SU-DHL-6 (cell line): ENCODE measurements at regions not wholly inside any gene's neighbourhood (a gene's known extent, or its start where the extent isn't known, plus 50 kb on each side); places are given as distances from the start of the nearest gene placed in this dataset.

Experiments used
- H2AFZ ChIP-seq: fragments of 200-600 bp; sonication (generic); 2 replicates; pipeline ENCODE4 v1.6.1; 2014; ENCODE audit warnings: low read depth, mild to moderate bottlenecking, moderate library complexity, mixed read lengths, antibody characterized with exemption, low read length; ENCODE audit not compliant: severe bottlenecking
- H3F3A ChIP-seq: fragments of 200-600 bp; shearing (Covaris generic); 2 replicates; pipeline ENCODE4 v1.6.0; 2016; ENCODE audit warnings: antibody characterized with exemption, mild to moderate bottlenecking; ENCODE audit not compliant: insufficient read depth
- H3K27ac ChIP-seq: fragments of 200-600 bp; sonication (generic); 2 replicates; pipeline ENCODE4 v1.5.1; 2016; ENCODE audit warnings: low read depth, mild to moderate bottlenecking, low read length, moderate library complexity, mixed read lengths
- H3K27me3 ChIP-seq: fragments of 200-600 bp; sonication (generic), shearing (Covaris generic); 2 replicates; pipeline ENCODE4 v1.6.0; 2014; ENCODE audit warnings: mild to moderate bottlenecking, low read length
- H3K36me3 ChIP-seq: fragments of 200-600 bp; sonication (generic); 2 replicates; pipeline ENCODE4 v1.6.1; 2014; ENCODE audit warnings: mild to moderate bottlenecking, low read length, mixed read lengths
- H3K4me2 ChIP-seq: fragments of 300-600, 200-600 bp; shearing (Covaris generic), sonication (generic); 2 replicates; pipeline ENCODE4 v1.6.0; 2014; ENCODE audit warnings: low read length, low read depth, mild to moderate bottlenecking; ENCODE audit not compliant: poor library complexity, severe bottlenecking
- H3K4me3 ChIP-seq: fragments of 200-600 bp; sonication (generic); 2 replicates; pipeline ENCODE4 v1.5.1; 2014; ENCODE audit warnings: antibody characterized with exemption, low read length, mild to moderate bottlenecking, mixed read lengths; ENCODE audit not compliant: insufficient read depth, poor library complexity, severe bottlenecking
- H3K79me2 ChIP-seq: fragments of 200-600 bp; sonication (generic); 2 replicates; pipeline ENCODE4 v1.6.1; 2014; ENCODE audit warnings: mild to moderate bottlenecking, low read length, moderate library complexity; ENCODE audit not compliant: insufficient read depth
- H3K9ac ChIP-seq: fragments of 200-600 bp; sonication (generic); 2 replicates; pipeline ENCODE4 v1.7.0; 2014; ENCODE audit warnings: mild to moderate bottlenecking, low read length
- H3K9me2 ChIP-seq: fragments of 200-600 bp; sonication (generic); replicated peaks from 2 replicates; pipeline ENCODE4 v1.6.1; 2014; ENCODE audit warnings: low read length; ENCODE audit not compliant: insufficient read depth
- H3K9me3 ChIP-seq: fragments of 200-600 bp; sonication (generic); 2 replicates; pipeline ENCODE4 v1.6.1; 2014; ENCODE audit warnings: low read length, mixed read lengths; ENCODE audit not compliant: insufficient read depth
- H4K20me1 ChIP-seq: fragments of 200-600 bp; sonication (generic); 2 replicates; pipeline ENCODE4 v1.6.1; 2014; ENCODE audit warnings: low read depth, mild to moderate bottlenecking, antibody characterized with exemption, low read length, moderate library complexity, mixed read lengths
- CTCF ChIP-seq: fragments of 200-600 bp; sonication (generic); IDR thresholded peaks from one replicate; pipeline ENCODE4 v1.5.1; 2017; ENCODE audit warnings: antibody characterized with exemption, mild to moderate bottlenecking, low read length, moderate library complexity; ENCODE audit not compliant: insufficient read depth, poor library complexity, severe bottlenecking
- EZH2phosphoT487 ChIP-seq: fragments of 200-600 bp; sonication (generic), shearing (Covaris generic); conservative IDR thresholded peaks from 2 replicates; pipeline ENCODE4 v1.6.1; 2018; ENCODE audit warnings: mild to moderate bottlenecking, antibody characterized with exemption, low read length, moderate library complexity, mixed read lengths

GRCh38 chr1:84061336-84061735, 62.4 kb upstream of the TTLL7 start:
- Histone ChIP-seq H3K4me2 (no peak overlapping the region), H3K9me2 (no peaks in the 10 kb centered on the region), H3K36me3 (no peaks in the 10 kb centered on the region), H3K79me2 (no peaks in the 10 kb centered on the region), H3K4me3 (no peak overlapping the region), H3F3A (no peaks in the 10 kb centered on the region), H3K9ac (no peak overlapping the region), H3K27me3 (no peaks in the 10 kb centered on the region), H2AFZ (no peak overlapping the region), H3K9me3 (no peaks in the 10 kb centered on the region), H3K27ac (no peak overlapping the region), H4K20me1 (no peaks in the 10 kb centered on the region)
- TF ChIP-seq CTCF (no peak), EZH2phosphoT487 (no peak)

- no peak overlapping the region for H3K4me3 ChIP-seq
- H3K27ac ChIP-seq: no peak overlapping the region
- H3F3A ChIP-seq: no peaks in the 10 kb centered on the region
Observed at GRCh38 chr1:84060781-84061180, 61.8 kb upstream of the TTLL7 start.

GRCh38 chr1:84048820-84049219, 49.9 kb upstream of the TTLL7 start:
- Histone ChIP-seq H3F3A (no peaks in the 10 kb centered on the region), H3K27me3 (no peaks in the 10 kb centered on the region), H3K9me3 (no peaks in the 10 kb centered on the region), H3K9me2 (no peaks in the 10 kb centered on the region), H3K4me3 (no peak overlapping the region), H3K36me3 (no peaks in the 10 kb centered on the region), H3K27ac (no peak overlapping the region), H2AFZ (no peak overlapping the region), H4K20me1 (no peaks in the 10 kb centered on the region), H3K4me2 (no peak overlapping the region), H3K9ac (no peak overlapping the region), H3K79me2 (no peaks in the 10 kb centered on the region)
- TF ChIP-seq CTCF (no peak), EZH2phosphoT487 (no peak)

More at GRCh38 chr1:84060781-84061180, 61.8 kb upstream of the TTLL7 start:
- Histone ChIP-seq H3K27me3 (no peaks in the 10 kb centered on the region), H2AFZ (no peak overlapping the region), H3K4me2 (no peak overlapping the region), H3K9me2 (no peaks in the 10 kb centered on the region), H3K79me2 (no peaks in the 10 kb centered on the region), H3K9me3 (no peaks in the 10 kb centered on the region), H3K9ac (no peak overlapping the region), H4K20me1 (no peaks in the 10 kb centered on the region), H3K36me3 (no peaks in the 10 kb centered on the region)
- no peak for TF ChIP-seq EZH2phosphoT487
- no peak for TF ChIP-seq CTCF
